GM23338 (cell line): ENCODE measurements at regions not wholly inside any gene's neighbourhood (a gene's known extent, or its start where the extent isn't known, plus 50 kb on each side); places are given as distances from the start of the nearest gene placed in this dataset.

Experiments used
- ATAC-seq: fragments of 200-7000 bp; cut with Tn5 transposase; 3 replicates; pipeline ENCODE4 v1.9.1; 2020
- DNase-seq: peaks from one replicate; pipeline ENCODE4 v3.0.0-alpha.2; 2015; ENCODE audit warnings: low spot score
- H2AFZ ChIP-seq: fragments of 200-600 bp; sonication (generic); 2 replicates; pipeline ENCODE4 v1.8.0; 2016; ENCODE audit warnings: antibody characterized with exemption, mild to moderate bottlenecking, moderate library complexity
- H3F3A ChIP-seq: fragments of 200-600 bp; sonication (generic); replicated peaks from 2 replicates; pipeline ENCODE4 v1.8.0; 2017; ENCODE audit warnings: antibody characterized with exemption, mixed run types, low read depth
- H3K27ac ChIP-seq: fragments of 200-600 bp; sonication (generic); 2 replicates; pipeline ENCODE4 v1.6.1; 2016; ENCODE audit warnings: low read depth
- H3K27me3 ChIP-seq: fragments of 200-600 bp; sonication (generic); 2 replicates; pipeline ENCODE4 v1.8.0; 2016; ENCODE audit warnings: mild to moderate bottlenecking, mixed run types, moderate library complexity; ENCODE audit not compliant: insufficient read depth
- H3K36me3 ChIP-seq: fragments of 200-600 bp; sonication (generic); 2 replicates; pipeline ENCODE4 v1.8.0; 2016; ENCODE audit warnings: mild to moderate bottlenecking; ENCODE audit not compliant: insufficient read depth
- H3K4me1 ChIP-seq: fragments of 200-600 bp; sonication (generic); 2 replicates; pipeline ENCODE4 v1.8.0; 2016; ENCODE audit warnings: mild to moderate bottlenecking, moderate library complexity; ENCODE audit not compliant: insufficient read depth
- H3K4me2 ChIP-seq: fragments of 200-600 bp; sonication (generic); 2 replicates; pipeline ENCODE4 v1.7.1; 2017; ENCODE audit warnings: mixed run types
- H3K4me3 ChIP-seq: fragments of 200-600 bp; sonication (generic); 2 replicates; pipeline ENCODE4 v1.6.1; 2016; ENCODE audit warnings: mixed run types
- H3K79me2 ChIP-seq: fragments of 200-600 bp; sonication (generic); replicated peaks from 2 replicates; pipeline ENCODE4 v1.8.0; 2017; ENCODE audit warnings: mild to moderate bottlenecking; ENCODE audit not compliant: insufficient read depth
- H3K9me2 ChIP-seq: fragments of 200-600 bp; sonication (generic); 2 replicates; pipeline ENCODE4 v1.8.0; 2017; ENCODE audit not compliant: insufficient read depth
- H4K20me1 ChIP-seq: fragments of 200-600 bp; sonication (generic); replicated peaks from 2 replicates; pipeline ENCODE4 v1.8.0; 2017; ENCODE audit warnings: mild to moderate bottlenecking; ENCODE audit not compliant: insufficient read depth
- H3K27ac Mint-ChIP-seq: 2 replicates; pipeline ENCODE4 v1.8.0; 2020; ENCODE audit warnings: inconsistent platforms, mild to moderate bottlenecking, moderate library complexity, mixed read lengths
- H3K27me3 Mint-ChIP-seq: 3 replicates; pipeline ENCODE4 v1.8.0; 2022; ENCODE audit warnings: low read depth, mild to moderate bottlenecking, moderate library complexity, mixed read lengths, inconsistent platforms; ENCODE audit not compliant: insufficient read depth, poor library complexity
- H3K36me3 Mint-ChIP-seq: 3 replicates; pipeline ENCODE4 v1.8.0; 2021; ENCODE audit warnings: low read depth, mild to moderate bottlenecking, inconsistent platforms, moderate library complexity, mixed read lengths
- H3K4me1 Mint-ChIP-seq: 3 replicates; pipeline ENCODE4 v1.8.0; 2020; ENCODE audit warnings: mild to moderate bottlenecking, inconsistent platforms, mixed read lengths
- H3K4me3 Mint-ChIP-seq: 3 replicates; pipeline ENCODE4 v1.8.0; 2021; ENCODE audit warnings: moderate library complexity, mild to moderate bottlenecking, inconsistent platforms, mixed read lengths
- H3K9me3 Mint-ChIP-seq: 3 replicates; pipeline ENCODE4 v1.8.0; 2020; ENCODE audit warnings: moderate library complexity, mild to moderate bottlenecking, inconsistent platforms, mixed read lengths
- CREB1 ChIP-seq: fragments of 250-450 bp; sonication (Bioruptor Pico); IDR thresholded peaks from 2 replicates; pipeline ENCODE4 v1.5.0; 2020; ENCODE audit warnings: low read depth, mild to moderate bottlenecking, moderate library complexity
- EZH2 ChIP-seq: fragments of 200-600 bp; sonication (generic); IDR thresholded peaks from one replicate; pipeline ENCODE4 v1.8.0; 2017; ENCODE audit warnings: antibody characterized with exemption, mild to moderate bottlenecking, low read depth; ENCODE audit not compliant: unreplicated experiment
- EZH2phosphoT487 ChIP-seq: fragments of 200-600 bp; sonication (generic); IDR thresholded peaks from one replicate; pipeline ENCODE4 v1.8.1; 2018; ENCODE audit warnings: antibody characterized with exemption; ENCODE audit not compliant: unreplicated experiment
- JUNB ChIP-seq: IDR thresholded peaks from one replicate; pipeline ENCODE4 v1.6.1; 2016; ENCODE audit warnings: antibody characterized with exemption; ENCODE audit not compliant: unreplicated experiment
- NANOG ChIP-seq: IDR thresholded peaks from 2 replicates; pipeline ENCODE4 v1.6.1; 2016; ENCODE audit warnings: antibody characterized with exemption, borderline replicate concordance
- POLR2AphosphoS5 ChIP-seq: IDR thresholded peaks from 2 replicates; pipeline ENCODE4 v1.6.1; 2016; ENCODE audit warnings: antibody characterized with exemption, low read depth
- REST ChIP-seq: IDR thresholded peaks from one replicate; pipeline ENCODE4 v1.6.1; 2018; ENCODE audit warnings: antibody characterized with exemption; ENCODE audit not compliant: unreplicated experiment
- STAT1 ChIP-seq: IDR thresholded peaks from one replicate; pipeline ENCODE4 v1.6.1; 2016; ENCODE audit warnings: antibody characterized with exemption; ENCODE audit not compliant: unreplicated experiment
- ZNF462 ChIP-seq: fragments of 250-450 bp; sonication (Bioruptor Pico); IDR thresholded peaks from 2 replicates; pipeline ENCODE4 v1.5.0; 2020; ENCODE audit warnings: mild to moderate bottlenecking, moderate library complexity

- TF ChIP-seq STAT1 (no peak), CREB1 (CRISPR knock-in tag) (no peak), POLR2AphosphoS5 (no peak), JUNB (no peak), ZNF462 (no peak), EZH2 (no peak), REST (no peak), NANOG (no peak), EZH2phosphoT487 (no peak)
- Mint-ChIP-seq H3K9me3 (no peaks in the 10 kb centered on the region), H3K27ac (no peak overlapping the region), H3K27me3 (peaks cover 3% of the 10 kb centered on the region), H3K36me3 (no peaks in the 10 kb centered on the region), H3K4me3 (no peak overlapping the region), H3K4me1 (peaks cover 22% of the 10 kb centered on the region)
- Histone ChIP-seq H3K4me1 (peaks cover 8% of the 10 kb centered on the region; the same call in 1 of the 2 replicates), H3K27me3 (no peaks in the 10 kb centered on the region), H3K36me3 (no peaks in the 10 kb centered on the region), H3K4me3 (no peak overlapping the region), H3K27ac (no peak overlapping the region), H3F3A (no peaks in the 10 kb centered on the region), H4K20me1 (no peaks in the 10 kb centered on the region), H3K9me2 (no peaks in the 10 kb centered on the region), H3K4me2 (no peak overlapping the region), H3K79me2 (no peaks in the 10 kb centered on the region), H2AFZ (no peak overlapping the region)
- no peak for DNase-seq
- no peak for ATAC-seq
Observed at GRCh38 chr2:8215982-8216381, 465.9 kb upstream of the ID2 start.
